ENCODE measurements at regions not wholly inside any gene's neighbourhood (a gene's known extent, or its start where the extent isn't known, plus 50 kb on each side); places are given as distances from the start of the nearest gene placed in this dataset.

- DNase-seq (ENCODE audit: low read depth in 1 of 2, low spot score in 1 of 2), result no peak
These were observed 130.4 kb downstream of the ESM1 start for GRCh38 chr5:54854883-54855581.

GRCh38 chr5:54852007-54852406, 133.4 kb downstream of the ESM1 start:
- no peak for DNase-seq (ENCODE audit: low read depth in 1 of 2, low spot score in 1 of 2)

DNA sequence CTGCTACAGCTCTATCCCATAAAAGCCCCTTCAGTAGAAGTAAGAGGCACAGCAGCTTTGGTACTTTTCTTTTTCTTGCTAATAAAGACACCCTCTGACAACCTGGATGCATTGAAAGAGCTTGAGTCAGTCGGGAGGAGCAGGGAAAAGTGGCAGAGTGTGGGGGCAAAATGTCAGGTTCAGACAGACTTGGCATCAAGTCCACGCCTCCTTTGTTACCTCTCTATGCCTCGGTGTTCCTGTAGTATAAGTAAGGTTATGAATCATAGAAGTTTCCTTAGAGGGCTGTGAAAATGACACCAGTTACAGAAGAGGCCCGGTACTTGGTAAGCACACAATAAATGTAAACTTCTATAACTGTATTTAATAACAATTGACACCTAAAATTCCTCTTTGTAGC, 133.9 kb downstream of the ESM1 start:
- no peak for DNase-seq (ENCODE audit: low read depth in 1 of 2, low spot score in 1 of 2)

DNA sequence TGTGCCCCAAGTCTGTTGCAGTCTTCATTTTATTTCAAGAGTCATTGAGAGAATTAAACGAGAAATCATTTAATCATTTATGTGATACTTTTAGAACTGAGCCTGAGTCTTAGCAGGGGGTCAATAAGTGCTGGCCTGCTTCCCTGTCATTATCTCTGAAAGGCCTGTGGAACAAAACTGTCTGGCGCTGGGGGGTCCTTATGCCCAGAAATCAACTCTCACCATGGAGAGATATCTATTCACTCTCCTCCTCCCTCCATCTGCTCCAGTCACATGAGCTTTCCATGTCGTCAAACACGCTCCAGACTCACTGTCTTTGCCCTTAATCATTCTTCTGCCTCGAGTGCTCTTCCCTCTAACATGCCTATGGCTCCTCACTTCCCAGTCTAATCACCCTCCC, 136.8 kb downstream of the ESM1 start:
- DNase-seq (ENCODE audit: low read depth in 1 of 2, low spot score in 1 of 2), result no peak

DNA sequence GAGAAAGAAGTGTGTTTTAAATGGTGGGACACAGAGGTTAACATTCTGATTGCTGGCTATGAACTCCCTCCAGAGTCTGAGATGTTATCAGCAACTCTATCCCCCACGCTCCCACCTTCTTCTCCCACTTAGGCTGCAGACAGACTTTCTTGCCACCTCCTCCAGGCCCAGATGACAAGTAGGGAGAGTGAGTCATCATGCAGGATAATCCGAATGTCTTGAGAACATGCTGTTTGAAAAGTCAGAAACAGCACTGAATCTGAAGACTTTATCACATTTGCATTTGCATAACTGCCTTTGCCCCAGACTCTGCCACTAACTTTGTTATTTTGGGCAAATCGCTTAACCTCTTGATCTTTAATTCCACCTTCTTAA, 139.8 kb downstream of the ESM1 start:
- no peak for DNase-seq (ENCODE audit: low read depth in 1 of 2, low spot score in 1 of 2)

DNA sequence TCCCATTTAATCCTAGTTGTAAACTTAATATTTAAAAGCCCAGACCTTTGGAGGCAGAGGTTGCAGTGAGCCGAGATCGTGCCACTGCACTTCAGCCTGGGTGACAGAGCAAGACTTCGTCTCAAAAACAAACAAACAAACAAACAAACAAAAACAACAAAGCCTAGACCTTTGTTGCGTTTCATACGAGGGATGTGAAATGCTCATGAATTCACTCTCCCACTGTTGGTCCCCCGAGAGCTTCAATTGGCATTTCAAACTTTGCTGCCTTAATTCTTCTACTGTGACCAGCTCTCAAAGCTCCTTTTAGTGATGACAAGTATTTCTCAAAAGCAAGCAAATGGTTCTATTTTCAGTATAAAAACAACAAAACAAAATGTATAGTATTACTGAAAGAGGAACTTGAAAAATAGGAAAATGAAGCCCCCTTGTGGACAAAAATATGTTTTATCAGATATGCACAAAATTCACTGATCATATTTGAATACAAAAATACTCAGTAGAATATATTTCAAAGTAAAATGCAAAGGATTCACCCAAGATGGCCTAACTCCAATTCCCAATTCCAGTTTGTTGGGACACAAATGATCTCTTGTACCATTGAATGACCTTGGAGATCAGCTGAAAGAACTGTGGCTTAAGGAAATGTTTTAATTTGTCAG, 140.4 kb downstream of the ESM1 start:
- DNase-seq (ENCODE audit: low read depth in 1 of 2, low spot score in 1 of 2), result no peak

DNA sequence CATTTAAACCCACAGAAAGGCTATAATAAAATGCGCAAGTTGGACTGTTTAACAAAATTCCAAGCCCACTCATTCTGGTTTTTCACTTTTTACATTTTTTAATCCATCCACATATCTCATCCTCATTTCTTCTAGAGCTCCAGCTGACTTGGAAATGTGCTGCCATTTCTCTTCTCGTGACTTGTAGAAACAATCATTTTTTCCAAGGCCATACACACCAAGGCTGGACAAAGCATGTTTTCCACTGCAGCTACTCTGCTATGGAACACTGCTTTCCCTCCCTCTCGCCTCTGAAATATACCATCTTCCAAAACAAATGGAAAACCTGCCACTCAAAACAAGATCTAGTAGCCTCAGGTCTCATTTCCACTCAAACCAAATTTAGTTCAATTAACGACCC, 141.1 kb downstream of the ESM1 start:
- DNase-seq (ENCODE audit: low read depth in 1 of 2, low spot score in 1 of 2), result no peak

- no peak for DNase-seq (ENCODE audit: low read depth in 1 of 2, low spot score in 1 of 2)
These were observed 143.9 kb downstream of the ESM1 start for GRCh38 chr5:54841481-54841880.

DNA sequence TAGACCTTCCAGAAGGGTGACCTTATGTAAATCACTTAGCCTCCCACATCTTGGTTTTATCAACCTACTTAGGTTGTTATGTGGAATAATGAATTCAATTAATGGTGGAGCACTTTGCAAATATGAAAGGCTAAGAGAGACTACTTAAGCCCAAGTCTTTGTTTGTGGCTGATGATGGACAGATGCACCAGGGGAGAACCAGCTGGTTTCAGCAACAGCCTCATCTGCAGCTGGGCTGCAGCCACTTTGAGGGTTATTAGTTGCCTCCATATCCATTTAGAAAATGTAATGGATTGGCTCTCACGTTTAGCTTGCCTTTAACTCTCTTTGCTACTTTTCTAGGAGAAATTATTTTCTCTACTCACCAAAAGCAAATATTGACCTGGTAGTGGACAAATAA, 146.6 kb downstream of the ESM1 start:
- DNase-seq (ENCODE audit: low read depth in 1 of 2, low spot score in 1 of 2), result no peak

GRCh38 chr5:54837981-54838380, 147.4 kb downstream of the ESM1 start:
- no peak for DNase-seq (ENCODE audit: low read depth in 1 of 2, low spot score in 1 of 2)

DNA sequence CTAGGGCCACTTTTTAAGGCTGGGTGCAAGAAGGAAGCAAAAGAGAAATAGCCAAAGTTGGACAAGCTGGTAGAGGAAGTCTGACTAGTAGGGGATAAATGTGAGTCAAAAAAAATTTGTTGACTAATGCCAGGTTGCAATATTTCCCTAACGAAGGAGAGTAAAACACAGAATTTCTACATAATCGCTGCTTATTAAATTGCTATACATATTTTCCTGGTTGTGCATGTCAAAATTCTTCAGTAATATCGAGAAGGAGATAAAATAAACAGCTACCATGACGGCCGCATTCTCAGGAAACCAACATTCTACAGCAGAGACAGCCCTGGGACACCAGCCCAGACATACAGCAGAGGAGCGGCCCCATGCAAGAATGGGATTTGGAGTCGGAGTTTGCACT, 148.3 kb downstream of the ESM1 start:
- DNase-seq (ENCODE audit: low read depth in 1 of 2, low spot score in 1 of 2), result no peak

GRCh38 chr5:54835647-54836046, 149.7 kb downstream of the ESM1 start:
- DNase-seq (ENCODE audit: low read depth in 1 of 2, low spot score in 1 of 2), result no peak

DNA sequence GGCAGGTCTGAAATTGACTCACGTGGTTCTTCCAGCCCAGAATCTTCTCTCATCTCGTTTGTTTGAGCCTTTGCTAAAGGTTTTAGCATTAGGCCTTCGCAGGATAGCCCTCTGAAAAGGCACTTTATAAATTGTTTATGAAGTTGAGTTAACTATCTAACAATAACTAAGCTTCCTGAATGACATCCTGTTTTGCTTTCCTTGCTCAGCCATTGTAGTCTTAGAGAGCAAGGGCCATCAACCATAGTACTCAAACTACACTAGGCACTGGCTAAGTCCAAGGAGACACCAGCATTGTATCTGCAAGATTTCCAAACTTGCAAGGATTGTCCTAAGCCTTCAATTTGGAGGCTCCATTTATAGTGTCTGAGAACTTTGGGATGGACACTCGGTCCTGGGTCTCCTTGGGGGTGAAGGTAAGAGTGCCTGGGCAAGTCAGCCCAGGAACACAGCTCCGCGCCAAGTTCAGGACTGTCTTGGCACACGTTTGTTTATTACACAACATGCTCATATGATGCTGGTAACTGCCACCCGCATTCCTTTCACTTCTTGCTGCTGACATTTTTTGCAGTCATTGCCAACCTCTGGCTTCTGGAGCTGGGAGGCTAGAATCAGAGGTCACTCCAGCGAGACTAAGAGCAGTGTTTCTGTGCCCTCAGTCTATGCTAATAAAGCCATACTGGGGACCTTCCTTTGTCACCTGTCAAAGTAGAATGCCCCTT, 151.1 kb downstream of the ESM1 start:
- DNase-seq (ENCODE audit: low read depth in 1 of 2, low spot score in 1 of 2), result no peak

GRCh38 chr5:54833590-54833989, 151.8 kb downstream of the ESM1 start:
- no peak for DNase-seq (ENCODE audit: low read depth in 1 of 2, low spot score in 1 of 2)

DNA sequence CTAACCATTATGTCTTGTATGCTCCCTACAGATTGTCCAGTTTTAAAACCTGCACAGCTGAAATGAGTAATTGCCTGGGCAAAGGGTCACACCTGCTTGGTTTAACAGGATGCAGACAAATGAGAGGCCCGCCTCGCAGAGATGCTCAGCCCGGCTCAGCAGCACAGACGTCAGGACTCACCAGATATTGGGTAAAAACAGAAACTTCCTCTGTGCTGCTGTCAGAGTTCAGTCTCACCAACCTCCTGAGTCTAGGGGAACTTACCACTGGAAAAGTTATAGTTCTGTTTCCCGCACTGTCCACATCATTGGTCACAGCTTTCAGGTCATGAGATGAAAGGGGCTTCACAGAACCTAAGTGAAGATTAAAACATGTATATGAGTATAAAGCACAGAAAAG, 152.5 kb downstream of the ESM1 start:
- no peak for DNase-seq (ENCODE audit: low read depth in 1 of 2, low spot score in 1 of 2)

- no peak for DNase-seq (ENCODE audit: low read depth in 1 of 2, low spot score in 1 of 2)
These were observed 153.3 kb downstream of the ESM1 start for GRCh38 chr5:54832045-54832444.

DNA sequence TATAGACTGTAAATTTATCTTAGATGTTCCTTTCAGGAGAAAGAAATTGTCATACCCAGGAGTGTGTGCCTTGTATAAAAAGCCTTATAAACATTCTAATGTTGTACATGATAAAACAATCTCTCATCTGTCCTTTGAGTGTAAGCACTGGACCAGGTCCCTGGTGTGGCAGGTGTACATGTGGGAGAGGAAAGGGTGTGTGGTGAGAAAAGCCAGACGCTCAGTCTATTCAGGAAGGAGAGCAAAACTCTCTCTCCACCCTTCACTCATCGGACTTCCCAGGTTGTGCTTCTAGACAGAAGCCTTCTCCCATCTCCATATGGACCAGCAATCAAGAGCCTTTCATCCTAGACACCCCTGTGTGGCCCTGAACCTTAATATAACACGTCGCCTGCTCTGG, 154.2 kb downstream of the ESM1 start:
- no peak for DNase-seq (ENCODE audit: low read depth in 1 of 2, low spot score in 1 of 2)

DNA sequence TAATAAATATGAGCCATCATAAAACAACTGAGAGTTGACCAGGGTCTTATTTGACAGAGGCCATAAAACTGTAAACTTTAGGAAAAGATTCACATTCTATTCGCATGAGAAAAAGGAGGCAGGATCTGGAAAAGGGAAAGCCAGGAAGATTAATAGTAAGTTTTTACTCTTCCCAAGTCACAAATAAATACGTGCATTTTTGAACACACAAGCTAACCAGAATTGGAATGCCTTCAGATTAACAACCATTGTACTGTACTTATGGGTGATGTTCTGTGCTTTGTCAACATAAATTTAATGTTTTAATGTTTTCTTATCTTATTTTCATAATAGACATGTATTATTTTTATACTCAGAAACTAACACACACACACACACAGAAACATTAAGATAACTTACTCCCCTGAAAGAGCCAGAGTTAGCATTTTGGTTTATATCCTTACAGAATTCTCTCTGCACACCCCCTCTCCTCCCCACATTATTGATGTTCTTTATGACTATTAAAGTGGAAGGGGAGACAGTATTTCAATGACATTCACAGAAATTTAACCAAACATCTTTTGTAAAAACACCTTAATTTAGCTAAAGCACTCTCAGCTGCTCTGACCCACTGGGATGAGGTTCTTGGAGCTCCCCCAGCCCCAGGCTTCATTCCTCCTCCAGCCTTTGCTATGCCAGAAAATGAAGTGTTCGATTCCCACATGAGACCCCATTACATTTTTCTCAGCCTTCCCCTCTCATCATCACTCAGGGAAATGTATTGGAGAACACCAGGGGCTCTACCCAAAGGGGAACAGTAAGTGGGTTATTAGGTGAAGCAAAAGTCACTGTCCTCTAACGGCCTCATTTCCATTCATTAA, 155.5 kb downstream of the ESM1 start:
- DNase-seq (ENCODE audit: low read depth in 1 of 2, low spot score in 1 of 2), result no peak

- no peak for DNase-seq (ENCODE audit: low read depth in 1 of 2, low spot score in 1 of 2)
These were observed 156.3 kb downstream of the ESM1 start for GRCh38 chr5:54829102-54829501.

- no peak for DNase-seq (ENCODE audit: low read depth in 1 of 2, low spot score in 1 of 2)
These were observed 157.2 kb downstream of the ESM1 start for GRCh38 chr5:54828151-54828550.

DNA sequence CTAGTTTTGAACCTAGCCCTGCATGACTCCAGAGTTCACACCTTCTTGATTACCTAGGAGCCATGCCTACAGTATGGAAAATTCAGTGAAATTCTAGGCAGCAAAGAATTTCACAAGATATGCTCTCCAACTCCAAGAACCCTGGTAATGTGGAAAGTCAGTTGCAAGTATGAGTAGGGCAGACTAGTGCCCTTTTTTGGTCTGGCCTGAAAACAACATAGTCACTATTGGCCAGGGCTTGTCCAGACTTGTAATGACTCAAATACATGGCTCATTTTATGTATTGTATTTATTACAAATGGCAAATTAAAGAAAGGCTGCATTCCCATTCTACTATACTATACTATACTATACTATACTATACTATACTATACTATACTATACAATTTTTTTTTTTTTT, 160.4 kb downstream of the ESM1 start:
- DNase-seq (ENCODE audit: low read depth in 1 of 2, low spot score in 1 of 2), result no peak

DNA sequence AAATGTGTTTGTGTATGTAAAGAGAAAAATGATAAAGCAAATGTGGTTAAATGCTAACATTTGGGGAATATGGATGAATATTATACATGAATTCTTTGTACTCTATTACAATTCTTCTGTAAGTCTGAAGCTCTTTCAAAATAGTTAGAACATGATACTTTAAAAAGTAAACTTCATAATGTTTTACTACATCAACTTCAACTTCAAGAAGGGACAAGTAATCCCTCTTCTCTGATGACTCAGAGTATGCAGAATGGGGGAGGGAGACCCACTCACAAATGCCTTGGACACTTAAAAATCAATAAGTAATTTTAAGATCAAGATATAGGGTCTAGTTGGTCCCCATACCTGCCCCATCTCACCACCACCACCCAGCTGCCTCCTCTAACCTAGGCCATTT, 162.4 kb downstream of the ESM1 start:
- DNase-seq (ENCODE audit: low read depth in 1 of 2, low spot score in 1 of 2), result no peak
